Prostate gland (tissue), 2 donors: ENCODE measurements at regions not wholly inside any gene's neighbourhood (a gene's known extent, or its start where the extent isn't known, plus 50 kb on each side); places are given as distances from the start of the nearest gene placed in this dataset.

Source experiments
- DNase-seq: peaks from one replicate; pipeline ENCODE4 v3.0.0-alpha.2; 2019; ENCODE audit warnings: low spot score
- H3K27ac ChIP-seq, 2 donors: fragments of 200-600 bp; sonication (generic); 2 replicates each; pipeline ENCODE4 v1.5.1; 2017 to 2019
- H3K27me3 ChIP-seq: fragments of 200-600 bp; sonication (generic); replicated peaks from 2 replicates; pipeline ENCODE4 v1.5.1; 2019; ENCODE audit not compliant: insufficient read depth
- H3K36me3 ChIP-seq, 2 donors: fragments of 200-600 bp; sonication (generic); 1 replicate in 1 of 2; 2 replicates in 1 of 2; pipeline versions ENCODE4 v1.5.1 to v1.8.1; 2017 to 2019
- H3K4me1 ChIP-seq: fragments of 200-600 bp; sonication (generic); replicated peaks from 2 replicates; pipeline ENCODE4 v1.5.1; 2019
- H3K4me3 ChIP-seq, 2 donors: fragments of 200-600 bp; sonication (generic); 2 replicates each; pipeline ENCODE4 v1.5.1; 2017 to 2019
- H3K9me3 ChIP-seq: fragments of 200-600 bp; sonication (generic); 2 replicates; pipeline ENCODE4 v1.5.1; 2017
- POLR2A ChIP-seq: fragments of 450-650 bp; IDR thresholded peaks from one replicate; pipeline ENCODE4 v1.6.1; 2016; ENCODE audit warnings: antibody characterized with exemption, mild to moderate bottlenecking
- POLR2AphosphoS5 ChIP-seq: sonication (generic); formaldehyde crosslinking; IDR thresholded peaks from one replicate; pipeline ENCODE4 v1.6.1; 2017; ENCODE audit warnings: antibody characterized with exemption
- WGBS: methylation state at CpG from one replicate; pipeline ENCODE4 v1.1.5; 2018; 5-methylcytosine and 5-hydroxymethylcytosine counted together
- intact Hi-C: fragments of 100-400 bp; cut with DNase I; formaldehyde crosslinking; loops from one replicate; pipeline ENCODE4 v1.14.2; 2022
- TF ChIP-seq, protein P1 (sequence below), 4 experiments: fragments of 200-600 bp in 2 of 4; fragments of 450-650 bp in 2 of 4; sonication (generic) in 2 of 4; IDR thresholded peaks; 1 replicate in 3 of 4; 2 replicates in 1 of 4; pipeline ENCODE4 v1.5.1; 2016 to 2019; ENCODE audit warnings: antibody characterized with exemption in 4 of 4, mild to moderate bottlenecking in 2 of 4, moderate library complexity in 2 of 4

DNA sequence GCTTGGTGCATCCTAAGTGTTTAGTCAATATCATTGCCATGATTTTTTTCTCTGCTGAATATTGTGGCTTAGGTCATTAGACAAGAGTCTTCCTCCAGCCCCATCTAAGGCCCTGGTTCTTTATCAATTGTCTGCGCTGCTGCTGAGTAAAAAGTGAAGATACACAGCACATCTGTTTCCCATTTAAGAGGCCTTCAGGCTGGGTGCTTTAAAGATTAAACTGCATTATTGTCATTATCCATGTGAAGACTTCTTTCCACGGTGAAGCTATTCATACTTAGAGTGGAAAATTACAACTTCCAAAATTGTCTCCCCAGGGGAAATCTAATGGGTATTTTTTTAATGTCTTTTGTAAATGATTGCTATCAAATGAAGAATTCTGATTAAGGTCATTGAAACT, 719.8 kb upstream of the LRRC4C start:
- intact Hi-C loops = no loop called here
- 70% methylated on average over 2 of the region's 2 CpGs for WGBS
- Histone ChIP-seq H3K27me3 (no peaks in the 10 kb centered on the region), H3K4me1 (no peaks in the 10 kb centered on the region), H3K9me3 (no peaks in the 10 kb centered on the region), H3K36me3 (no peaks in the 10 kb centered on the region), H3K27ac (no peak overlapping the region), H3K4me3 (no peak overlapping the region)
- no peak for DNase-seq
- TF ChIP-seq POLR2AphosphoS5 (no peak), POLR2A (no peak)
- TF ChIP-seq, protein P1, sequence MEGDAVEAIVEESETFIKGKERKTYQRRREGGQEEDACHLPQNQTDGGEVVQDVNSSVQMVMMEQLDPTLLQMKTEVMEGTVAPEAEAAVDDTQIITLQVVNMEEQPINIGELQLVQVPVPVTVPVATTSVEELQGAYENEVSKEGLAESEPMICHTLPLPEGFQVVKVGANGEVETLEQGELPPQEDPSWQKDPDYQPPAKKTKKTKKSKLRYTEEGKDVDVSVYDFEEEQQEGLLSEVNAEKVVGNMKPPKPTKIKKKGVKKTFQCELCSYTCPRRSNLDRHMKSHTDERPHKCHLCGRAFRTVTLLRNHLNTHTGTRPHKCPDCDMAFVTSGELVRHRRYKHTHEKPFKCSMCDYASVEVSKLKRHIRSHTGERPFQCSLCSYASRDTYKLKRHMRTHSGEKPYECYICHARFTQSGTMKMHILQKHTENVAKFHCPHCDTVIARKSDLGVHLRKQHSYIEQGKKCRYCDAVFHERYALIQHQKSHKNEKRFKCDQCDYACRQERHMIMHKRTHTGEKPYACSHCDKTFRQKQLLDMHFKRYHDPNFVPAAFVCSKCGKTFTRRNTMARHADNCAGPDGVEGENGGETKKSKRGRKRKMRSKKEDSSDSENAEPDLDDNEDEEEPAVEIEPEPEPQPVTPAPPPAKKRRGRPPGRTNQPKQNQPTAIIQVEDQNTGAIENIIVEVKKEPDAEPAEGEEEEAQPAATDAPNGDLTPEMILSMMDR (IDR thresholded peaks at IDR 0.05) = no peak

- Histone ChIP-seq H3K9me3 (no peaks in the 10 kb centered on the region), H3K36me3 (no peaks in the 10 kb centered on the region), H3K27me3 (no peaks in the 10 kb centered on the region), H3K27ac (no peak overlapping the region), H3K4me3 (no peak overlapping the region), H3K4me1 (no peaks in the 10 kb centered on the region)
- DNase-seq = no peak
- intact Hi-C loops = no loop called here
- TF ChIP-seq, protein P1 (IDR thresholded peaks at IDR 0.05) = no peak
- no peak for TF ChIP-seq POLR2A
- TF ChIP-seq POLR2AphosphoS5 = no peak
- 34% methylated on average over 3 of the region's 3 CpGs for WGBS
Measured at GRCh38 chr11:42195289-42196013, 736.0 kb upstream of the LRRC4C start.

GRCh38 chr11:42200311-42200710, 740.9 kb upstream of the LRRC4C start:
- Histone ChIP-seq H3K4me3 (no peak overlapping the region), H3K27me3 (no peaks in the 10 kb centered on the region), H3K4me1 (no peaks in the 10 kb centered on the region), H3K9me3 (no peaks in the 10 kb centered on the region), H3K27ac (no peak overlapping the region), H3K36me3 (no peaks in the 10 kb centered on the region)
- intact Hi-C loops = no loop called here
- TF ChIP-seq POLR2AphosphoS5 (no peak), POLR2A (no peak)
- TF ChIP-seq, protein P1 (IDR thresholded peaks at IDR 0.05) = no peak
- 87% methylated on average over 6 of the region's 6 CpGs for WGBS
- DNase-seq = no peak

GRCh38 chr11:42201603-42202148, 742.2 kb upstream of the LRRC4C start:
- WGBS = 89% methylated on average over 6 of the region's 6 CpGs

More at GRCh38 chr11:42201603-42202148, 742.2 kb upstream of the LRRC4C start:
- Histone ChIP-seq H3K9me3 (no peaks in the 10 kb centered on the region), H3K27me3 (no peaks in the 10 kb centered on the region), H3K27ac (no peak overlapping the region), H3K4me1 (no peaks in the 10 kb centered on the region), H3K36me3 (no peaks in the 10 kb centered on the region), H3K4me3 (no peak overlapping the region)
- TF ChIP-seq POLR2A = no peak
- TF ChIP-seq, protein P1 (IDR thresholded peaks at IDR 0.05) = no peak
- TF ChIP-seq POLR2AphosphoS5 = no peak
- intact Hi-C loops = no loop called here
- DNase-seq = no peak
